ENCODE measurements at regions not wholly inside any gene's neighbourhood (a gene's known extent, or its start where the extent isn't known, plus 50 kb on each side); places are given as distances from the start of the nearest gene placed in this dataset.

DNA sequence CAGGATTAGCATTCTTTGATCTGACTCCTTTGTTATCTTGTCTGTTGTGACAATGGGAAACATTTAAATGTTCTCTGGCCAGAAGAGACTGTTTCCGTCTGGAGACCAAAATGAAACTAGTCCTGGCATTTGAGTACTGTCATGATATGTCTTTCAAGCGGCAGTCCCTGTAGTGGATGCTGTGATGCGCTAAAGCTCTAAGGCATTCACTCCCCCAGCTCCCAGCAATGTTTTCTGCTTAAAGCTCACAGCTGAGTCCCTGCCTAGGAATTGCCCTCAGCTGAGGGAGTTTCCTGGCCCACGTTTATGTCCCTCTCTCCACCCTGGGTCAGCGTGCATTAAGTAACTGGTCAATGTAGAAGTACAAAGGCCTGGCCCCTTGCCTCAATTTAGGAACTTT, 109.4 kb downstream of the UCHL5 start:
- in situ Hi-C loops (cut with HindIII; ENCODE audit: low sequenced_read_pairs), result no loop called here
- TF ChIP-seq, protein P1, sequence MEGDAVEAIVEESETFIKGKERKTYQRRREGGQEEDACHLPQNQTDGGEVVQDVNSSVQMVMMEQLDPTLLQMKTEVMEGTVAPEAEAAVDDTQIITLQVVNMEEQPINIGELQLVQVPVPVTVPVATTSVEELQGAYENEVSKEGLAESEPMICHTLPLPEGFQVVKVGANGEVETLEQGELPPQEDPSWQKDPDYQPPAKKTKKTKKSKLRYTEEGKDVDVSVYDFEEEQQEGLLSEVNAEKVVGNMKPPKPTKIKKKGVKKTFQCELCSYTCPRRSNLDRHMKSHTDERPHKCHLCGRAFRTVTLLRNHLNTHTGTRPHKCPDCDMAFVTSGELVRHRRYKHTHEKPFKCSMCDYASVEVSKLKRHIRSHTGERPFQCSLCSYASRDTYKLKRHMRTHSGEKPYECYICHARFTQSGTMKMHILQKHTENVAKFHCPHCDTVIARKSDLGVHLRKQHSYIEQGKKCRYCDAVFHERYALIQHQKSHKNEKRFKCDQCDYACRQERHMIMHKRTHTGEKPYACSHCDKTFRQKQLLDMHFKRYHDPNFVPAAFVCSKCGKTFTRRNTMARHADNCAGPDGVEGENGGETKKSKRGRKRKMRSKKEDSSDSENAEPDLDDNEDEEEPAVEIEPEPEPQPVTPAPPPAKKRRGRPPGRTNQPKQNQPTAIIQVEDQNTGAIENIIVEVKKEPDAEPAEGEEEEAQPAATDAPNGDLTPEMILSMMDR (IDR thresholded peaks at IDR 0.05; ENCODE audit: low read depth, low read length), result no peak
- H3K4me3 ChIP-seq (ENCODE audit: low read depth, low read length), result no peak overlapping the region
- DNase-seq (ENCODE audit: low read depth, low spot score), result no peak

DNA sequence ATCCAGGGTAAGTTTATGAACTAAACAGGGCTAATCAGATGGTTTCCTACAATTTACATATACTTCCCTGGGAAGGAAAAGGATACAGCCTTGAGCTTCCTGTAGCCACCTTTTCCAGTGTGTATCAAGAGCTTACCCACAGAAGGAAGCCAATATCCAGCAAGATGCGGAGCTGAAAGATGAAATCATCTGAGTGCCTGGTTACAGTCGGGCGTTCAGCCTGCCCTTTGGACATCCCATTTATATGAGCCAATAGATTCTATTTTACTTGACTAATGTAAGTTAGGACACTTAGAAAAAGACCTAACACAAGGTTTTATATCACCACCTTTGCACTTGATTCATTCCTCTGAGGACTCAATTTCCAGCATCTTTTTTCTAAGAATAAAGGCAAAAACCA, 108.2 kb downstream of the UCHL5 start:
- in situ Hi-C loops (cut with HindIII; ENCODE audit: low sequenced_read_pairs), result no loop called here
- no peak for DNase-seq (ENCODE audit: low read depth, low spot score)
- no peak overlapping the region for H3K4me3 ChIP-seq (ENCODE audit: low read depth, low read length)
- TF ChIP-seq, protein P1 (IDR thresholded peaks at IDR 0.05; ENCODE audit: low read depth, low read length), result no peak

DNA sequence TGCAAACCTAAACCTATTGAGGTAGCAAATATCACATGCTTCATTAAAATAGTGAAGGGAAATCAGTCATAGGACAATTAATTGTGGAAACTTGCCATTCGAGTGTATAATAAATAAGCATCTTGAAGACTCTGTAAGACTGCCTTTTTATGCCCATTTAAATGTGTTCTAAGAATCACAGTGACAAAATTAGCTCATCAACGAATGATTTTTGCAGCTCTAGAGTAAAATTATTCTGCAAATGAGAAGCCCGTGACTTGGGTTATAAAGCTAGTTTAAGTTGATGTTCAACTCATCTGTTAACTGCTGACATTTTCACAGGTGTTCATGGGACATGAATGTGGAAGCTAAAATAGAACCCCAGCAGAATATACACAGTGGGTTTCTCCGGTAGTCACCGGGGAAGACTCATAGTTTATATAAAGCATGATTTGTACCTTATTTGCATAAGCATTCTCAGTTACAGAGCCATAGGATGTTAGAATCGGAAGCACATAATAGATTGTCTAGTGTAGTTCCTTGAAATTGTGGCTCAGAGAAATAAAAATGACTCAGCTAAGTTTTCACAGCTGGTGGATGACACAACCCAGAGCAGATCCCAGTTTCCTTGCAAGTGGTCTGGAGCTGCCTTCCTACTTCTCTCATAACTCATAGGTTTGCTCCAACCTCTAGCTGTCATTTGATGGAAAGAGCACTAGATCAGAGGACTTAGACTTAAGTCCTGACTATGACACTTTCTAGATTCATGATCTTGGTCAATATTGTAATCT, 107.3 kb downstream of the UCHL5 start:
- no peak overlapping the region for H3K4me3 ChIP-seq (ENCODE audit: low read depth, low read length)
- TF ChIP-seq, protein P1 (IDR thresholded peaks at IDR 0.05; ENCODE audit: low read depth, low read length), result no peak
- DNase-seq (ENCODE audit: low read depth, low spot score), result peak; percentile 94
- in situ Hi-C loops (cut with HindIII; ENCODE audit: low sequenced_read_pairs), result no loop called here

DNA sequence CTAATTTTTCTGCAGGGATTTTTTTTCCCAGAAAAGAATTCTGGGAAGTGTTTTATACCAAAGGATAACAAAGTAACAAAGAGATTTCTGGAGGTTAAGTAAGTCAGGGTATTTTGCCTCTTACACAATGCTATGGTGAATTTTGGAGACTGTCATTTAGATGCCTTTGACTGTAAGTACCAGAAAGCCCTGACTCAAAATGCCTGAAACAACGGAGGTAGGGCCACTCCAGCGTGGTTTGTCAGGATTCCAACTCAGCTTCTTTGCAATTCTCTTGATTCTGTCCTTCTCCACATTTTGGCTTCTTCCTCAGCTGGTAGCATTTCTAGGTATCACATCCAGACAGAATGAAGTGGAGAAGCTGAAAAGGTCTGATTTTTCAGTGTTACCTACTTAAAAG, 106.5 kb downstream of the UCHL5 start:
- H3K4me3 ChIP-seq (ENCODE audit: low read depth, low read length), result no peak overlapping the region
- TF ChIP-seq, protein P1 (IDR thresholded peaks at IDR 0.05; ENCODE audit: low read depth, low read length), result no peak
- DNase-seq (ENCODE audit: low read depth, low spot score), result peak; percentile 68
- in situ Hi-C loops (cut with HindIII; ENCODE audit: low sequenced_read_pairs), result no loop called here

DNA sequence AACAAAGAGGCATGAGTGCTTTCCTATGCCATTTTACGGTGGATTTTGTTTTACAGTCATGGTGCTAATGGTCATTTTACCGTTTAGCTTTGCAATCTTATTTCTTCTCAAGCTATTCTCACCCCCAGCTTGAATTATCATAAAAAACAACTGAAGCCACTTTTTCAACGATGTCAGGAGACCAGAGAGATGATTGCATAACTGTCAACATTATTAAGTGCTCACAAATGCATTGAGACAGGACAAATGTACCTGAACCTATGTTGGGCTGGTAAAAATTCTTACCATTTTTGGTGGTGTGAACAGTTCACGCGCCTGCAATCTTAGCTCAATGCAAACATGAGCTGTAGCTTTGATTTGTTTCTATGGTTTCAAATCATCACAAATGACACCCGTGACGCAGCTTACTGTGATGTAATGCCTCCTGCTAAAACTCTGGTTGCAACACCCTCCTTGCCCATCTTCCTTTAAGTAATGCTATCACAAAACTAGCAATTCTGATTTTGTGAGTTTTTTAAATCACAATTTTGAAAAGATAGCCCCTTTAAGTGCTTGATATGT, 104.4 kb downstream of the UCHL5 start:
- DNase-seq (ENCODE audit: low read depth, low spot score), result no peak
- H3K4me3 ChIP-seq (ENCODE audit: low read depth, low read length), result no peak overlapping the region
- TF ChIP-seq, protein P1 (IDR thresholded peaks at IDR 0.05; ENCODE audit: low read depth, low read length), result no peak
- in situ Hi-C loops (cut with HindIII; ENCODE audit: low sequenced_read_pairs), result no loop called here

DNA sequence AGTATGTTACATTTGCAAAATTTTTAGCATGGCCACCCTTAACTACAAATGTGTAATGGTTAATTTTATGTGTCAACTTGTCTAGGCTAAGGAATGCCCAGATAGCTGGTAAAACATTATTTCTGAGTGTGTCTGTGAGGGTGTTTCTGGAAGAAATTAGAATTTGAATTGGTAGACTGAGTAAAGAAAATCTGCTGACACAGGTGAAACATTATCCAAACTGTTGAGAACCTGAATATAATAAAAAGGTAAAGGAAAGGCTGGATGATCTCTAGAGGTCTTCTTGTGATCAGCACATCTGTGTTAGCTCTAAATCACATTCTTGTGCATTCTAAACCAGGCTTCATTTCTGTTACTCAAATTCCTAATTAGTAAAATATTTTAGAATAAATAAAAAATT, 100.8 kb downstream of the UCHL5 start:
- in situ Hi-C loops (cut with HindIII; ENCODE audit: low sequenced_read_pairs), result no loop called here
- no peak for DNase-seq (ENCODE audit: low read depth, low spot score)
- H3K4me3 ChIP-seq (ENCODE audit: low read depth, low read length), result no peak overlapping the region
- TF ChIP-seq, protein P1 (IDR thresholded peaks at IDR 0.05; ENCODE audit: low read depth, low read length), result no peak
